ENCODE measurements at regions not wholly inside any gene's neighbourhood (a gene's known extent, or its start where the extent isn't known, plus 50 kb on each side); places are given as distances from the start of the nearest gene placed in this dataset.
A peak's percentile ranks its signal among the peaks of the same experiment; 100 is the strongest.

DNA sequence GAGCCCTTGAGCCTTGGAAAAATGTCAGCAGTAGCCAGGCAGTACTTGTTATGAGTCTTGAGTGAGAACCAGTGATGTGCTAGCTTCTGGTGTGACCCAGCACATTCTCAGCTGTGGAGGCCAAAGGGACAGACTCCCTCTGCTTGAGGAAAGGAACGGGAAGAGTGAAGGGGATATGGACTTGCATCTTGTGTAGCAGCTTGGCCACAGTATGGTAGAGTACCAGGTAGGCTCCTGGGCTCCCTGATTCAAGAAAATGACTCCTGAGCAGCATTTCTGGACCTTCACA lies 1601.9 kb upstream of the ADGRL3 start:
- Histone ChIP-seq H3K36me3 (ENCODE audit: control insufficient read depth, insufficient read depth, low read length) (no peaks in the 10 kb centered on the region), H3K4me3 (ENCODE audit: low read depth, low read length) (no peak overlapping the region), H3K27me3 (ENCODE audit: control insufficient read depth, insufficient read depth, low read length) (no peaks in the 10 kb centered on the region)
- DNase-seq (ENCODE audit: low read depth): no peak
- TF ChIP-seq, protein P1, sequence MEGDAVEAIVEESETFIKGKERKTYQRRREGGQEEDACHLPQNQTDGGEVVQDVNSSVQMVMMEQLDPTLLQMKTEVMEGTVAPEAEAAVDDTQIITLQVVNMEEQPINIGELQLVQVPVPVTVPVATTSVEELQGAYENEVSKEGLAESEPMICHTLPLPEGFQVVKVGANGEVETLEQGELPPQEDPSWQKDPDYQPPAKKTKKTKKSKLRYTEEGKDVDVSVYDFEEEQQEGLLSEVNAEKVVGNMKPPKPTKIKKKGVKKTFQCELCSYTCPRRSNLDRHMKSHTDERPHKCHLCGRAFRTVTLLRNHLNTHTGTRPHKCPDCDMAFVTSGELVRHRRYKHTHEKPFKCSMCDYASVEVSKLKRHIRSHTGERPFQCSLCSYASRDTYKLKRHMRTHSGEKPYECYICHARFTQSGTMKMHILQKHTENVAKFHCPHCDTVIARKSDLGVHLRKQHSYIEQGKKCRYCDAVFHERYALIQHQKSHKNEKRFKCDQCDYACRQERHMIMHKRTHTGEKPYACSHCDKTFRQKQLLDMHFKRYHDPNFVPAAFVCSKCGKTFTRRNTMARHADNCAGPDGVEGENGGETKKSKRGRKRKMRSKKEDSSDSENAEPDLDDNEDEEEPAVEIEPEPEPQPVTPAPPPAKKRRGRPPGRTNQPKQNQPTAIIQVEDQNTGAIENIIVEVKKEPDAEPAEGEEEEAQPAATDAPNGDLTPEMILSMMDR (IDR thresholded peaks at IDR 0.05; ENCODE audit: insufficient read depth, low read length, poor library complexity, severe bottlenecking): no peak

DNA sequence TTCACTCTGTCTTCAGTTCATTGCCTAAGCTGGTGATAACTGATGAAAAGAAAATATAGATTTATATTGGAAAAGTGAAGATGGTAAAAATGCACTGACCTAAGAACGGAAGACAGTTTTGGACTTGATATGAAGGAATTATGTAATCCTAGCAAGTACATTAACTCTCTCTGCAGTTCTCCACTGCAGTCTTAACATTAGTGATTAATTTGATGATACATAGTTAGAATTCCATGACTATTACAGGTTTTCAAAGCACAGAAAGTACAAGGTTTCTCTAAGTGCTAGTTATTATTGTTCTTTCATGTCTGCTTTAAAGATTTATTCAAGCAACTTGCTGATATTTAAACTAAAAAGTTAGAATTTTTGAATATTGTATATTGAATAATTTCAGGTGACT lies 1591.7 kb upstream of the ADGRL3 start:
- Histone ChIP-seq H3K27me3 (ENCODE audit: control insufficient read depth, insufficient read depth, low read length) (no peaks in the 10 kb centered on the region), H3K36me3 (ENCODE audit: control insufficient read depth, insufficient read depth, low read length) (no peaks in the 10 kb centered on the region), H3K4me3 (ENCODE audit: low read depth, low read length) (no peak overlapping the region)
- DNase-seq (ENCODE audit: low read depth): no peak
- TF ChIP-seq, protein P1 (IDR thresholded peaks at IDR 0.05; ENCODE audit: insufficient read depth, low read length, poor library complexity, severe bottlenecking): no peak

DNA sequence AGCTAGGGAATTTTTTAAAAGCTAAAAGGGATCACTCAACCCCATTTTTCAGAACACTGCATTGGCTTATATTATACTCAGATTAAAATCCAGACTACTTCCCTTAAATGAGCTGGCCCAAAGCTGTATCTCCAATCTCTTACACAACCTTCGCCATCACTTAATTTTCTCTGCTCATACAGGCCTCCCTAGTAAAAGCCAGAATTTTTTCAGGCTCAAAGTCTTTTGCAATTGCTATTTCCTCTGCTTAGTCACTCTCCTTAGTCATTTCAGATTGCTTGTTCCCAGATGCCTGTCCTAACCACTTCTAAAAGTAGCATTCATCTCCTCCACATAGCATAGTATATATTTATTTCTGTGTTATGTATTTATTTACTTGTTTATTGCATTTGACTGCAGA lies 1587.9 kb upstream of the ADGRL3 start:
- no peaks in the 10 kb centered on the region for H3K36me3 ChIP-seq (ENCODE audit: control insufficient read depth, insufficient read depth, low read length)
- peak; percentile 31 for DNase-seq (ENCODE audit: low read depth)
- no peaks in the 10 kb centered on the region for H3K27me3 ChIP-seq (ENCODE audit: control insufficient read depth, insufficient read depth, low read length)
- H3K4me3 ChIP-seq (ENCODE audit: low read depth, low read length): no peak overlapping the region
- TF ChIP-seq, protein P1 (IDR thresholded peaks at IDR 0.05; ENCODE audit: insufficient read depth, low read length, poor library complexity, severe bottlenecking): no peak

DNA sequence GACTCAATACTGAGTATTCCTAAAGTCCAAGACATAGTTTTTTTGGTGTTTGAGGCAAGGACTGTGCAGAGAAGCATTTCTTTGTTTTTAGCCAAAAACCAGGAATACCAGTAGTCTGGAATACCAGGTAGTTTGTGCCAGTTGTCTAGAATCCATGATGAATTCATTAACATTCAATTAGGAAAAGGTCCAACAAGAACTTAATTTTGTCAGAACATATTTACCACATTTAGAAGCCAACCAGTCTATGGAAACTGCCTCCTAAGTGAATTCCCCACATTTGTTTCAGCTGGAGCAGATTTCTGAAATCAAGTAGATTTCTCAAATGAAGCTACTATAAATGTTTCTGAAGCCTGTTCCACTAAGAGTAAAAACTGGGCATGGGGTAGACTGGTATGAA lies 1584.8 kb upstream of the ADGRL3 start:
- H3K4me3 ChIP-seq (ENCODE audit: low read depth, low read length): no peak overlapping the region
- TF ChIP-seq, protein P1 (IDR thresholded peaks at IDR 0.05; ENCODE audit: insufficient read depth, low read length, poor library complexity, severe bottlenecking): no peak
- no peak for DNase-seq (ENCODE audit: low read depth)
- no peaks in the 10 kb centered on the region for H3K36me3 ChIP-seq (ENCODE audit: control insufficient read depth, insufficient read depth, low read length)
- no peaks in the 10 kb centered on the region for H3K27me3 ChIP-seq (ENCODE audit: control insufficient read depth, insufficient read depth, low read length)

DNA sequence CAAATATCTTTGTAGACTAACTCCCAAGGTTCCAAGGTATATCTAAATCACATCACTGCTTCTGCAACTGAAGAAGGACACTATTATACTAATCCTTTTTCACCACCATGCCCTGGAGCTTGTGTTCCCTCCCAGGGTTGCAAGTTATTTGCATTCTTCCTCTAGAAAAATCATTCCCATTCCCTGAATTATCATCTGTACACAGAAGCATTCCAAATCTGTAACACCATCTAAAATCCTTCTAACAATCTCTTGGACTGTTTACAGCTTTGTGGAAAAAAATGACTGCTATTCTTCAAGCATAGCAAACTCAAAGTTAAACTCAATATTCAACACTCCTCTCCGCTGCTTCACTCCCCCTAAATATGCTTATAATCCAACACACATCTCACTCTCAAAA lies 1570.8 kb upstream of the ADGRL3 start:
- no peaks in the 10 kb centered on the region for H3K27me3 ChIP-seq (ENCODE audit: control insufficient read depth, insufficient read depth, low read length)
- TF ChIP-seq, protein P1 (IDR thresholded peaks at IDR 0.05; ENCODE audit: insufficient read depth, low read length, poor library complexity, severe bottlenecking): no peak
- no peak overlapping the region for H3K4me3 ChIP-seq (ENCODE audit: low read depth, low read length)
- H3K36me3 ChIP-seq (ENCODE audit: control insufficient read depth, insufficient read depth, low read length): no peaks in the 10 kb centered on the region
- DNase-seq (ENCODE audit: low read depth): no peak

DNA sequence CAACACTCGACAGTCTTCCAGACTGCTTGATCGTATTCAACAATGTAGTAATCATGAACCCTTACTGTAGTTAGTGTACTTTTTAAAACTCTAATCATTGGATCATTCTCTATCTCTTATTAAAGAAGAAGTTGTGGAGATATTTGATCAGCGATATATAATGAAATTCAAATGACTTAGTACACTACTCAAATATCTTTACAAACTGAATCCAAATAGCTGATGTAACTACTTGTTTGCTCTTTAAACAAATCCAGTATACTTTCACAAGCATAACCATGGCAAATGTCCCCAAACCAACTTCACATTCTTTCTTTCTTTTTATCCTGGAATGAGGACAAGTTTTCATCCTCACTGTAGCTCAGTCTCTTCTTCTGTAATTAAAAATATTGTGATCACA lies 1569.9 kb upstream of the ADGRL3 start:
- no peak for DNase-seq (ENCODE audit: low read depth)
- Histone ChIP-seq H3K4me3 (ENCODE audit: low read depth, low read length) (no peak overlapping the region), H3K27me3 (ENCODE audit: control insufficient read depth, insufficient read depth, low read length) (no peaks in the 10 kb centered on the region), H3K36me3 (ENCODE audit: control insufficient read depth, insufficient read depth, low read length) (no peaks in the 10 kb centered on the region)
- TF ChIP-seq, protein P1 (IDR thresholded peaks at IDR 0.05; ENCODE audit: insufficient read depth, low read length, poor library complexity, severe bottlenecking): no peak

Measured in kidney epithelial cell (primary cell).